ENCODE measurements at regions not wholly inside any gene's neighbourhood (a gene's known extent, or its start where the extent isn't known, plus 50 kb on each side); places are given as distances from the start of the nearest gene placed in this dataset.

GRCh38 chr10:47092831-47093230 is 181.6 kb downstream of the PTPN20 start:
- TF ChIP-seq CTCF (IDR thresholded peaks at IDR 0.05) (no peak), POLR2A (IDR thresholded peaks at IDR 0.05) (no peak)
